ENCODE measurements at regions not wholly inside any gene's neighbourhood (a gene's known extent, or its start where the extent isn't known, plus 50 kb on each side); places are given as distances from the start of the nearest gene placed in this dataset.

- TF ChIP-seq CTCF (IDR thresholded peaks at IDR 0.05; ENCODE audit: insufficient read depth, low read length, poor library complexity, severe bottlenecking) (no peak), EZH2phosphoT487 (conservative IDR thresholded peaks at IDR 0.05; ENCODE audit: low read length) (no peak)
Measured at GRCh38 chr15:59945036-59945435, 59.1 kb upstream of the FOXB1 start.
